ENCODE measurements at regions not wholly inside any gene's neighbourhood (a gene's known extent, or its start where the extent isn't known, plus 50 kb on each side); places are given as distances from the start of the nearest gene placed in this dataset.

GRCh38 chr10:107561136-107561650 lies 396.7 kb upstream of the SORCS1 start:
- BruUV-seq (replicated peaks) = no TSS peak
- Histone ChIP-seq H3K27ac (no peak overlapping the region), H2AFZ (no peak overlapping the region), H3K9me3 (ENCODE audit: insufficient read depth, low read depth) (no peaks in the 10 kb centered on the region), H3K4me3 (no peak overlapping the region), H4K20me1 (ENCODE audit: insufficient read depth) (no peaks in the 10 kb centered on the region), H3K4me1 (replicated peaks; ENCODE audit: insufficient read depth) (no peaks in the 10 kb centered on the region), H3K9me2 (ENCODE audit: insufficient read depth) (no peaks in the 10 kb centered on the region), H3K79me2 (ENCODE audit: low read depth) (no peaks in the 10 kb centered on the region), H3F3A (ENCODE audit: insufficient read depth, low read depth) (no peaks in the 10 kb centered on the region), H3K36me3 (ENCODE audit: low read depth) (no peaks in the 10 kb centered on the region), H3K27me3 (ENCODE audit: insufficient read depth, low read depth) (no peaks in the 10 kb centered on the region), H3K4me2 (no peak overlapping the region)
- TF ChIP-seq EZH2 (IDR thresholded peaks at IDR 0.05; ENCODE audit: low read depth) = no peak
- TF ChIP-seq, protein P1, sequence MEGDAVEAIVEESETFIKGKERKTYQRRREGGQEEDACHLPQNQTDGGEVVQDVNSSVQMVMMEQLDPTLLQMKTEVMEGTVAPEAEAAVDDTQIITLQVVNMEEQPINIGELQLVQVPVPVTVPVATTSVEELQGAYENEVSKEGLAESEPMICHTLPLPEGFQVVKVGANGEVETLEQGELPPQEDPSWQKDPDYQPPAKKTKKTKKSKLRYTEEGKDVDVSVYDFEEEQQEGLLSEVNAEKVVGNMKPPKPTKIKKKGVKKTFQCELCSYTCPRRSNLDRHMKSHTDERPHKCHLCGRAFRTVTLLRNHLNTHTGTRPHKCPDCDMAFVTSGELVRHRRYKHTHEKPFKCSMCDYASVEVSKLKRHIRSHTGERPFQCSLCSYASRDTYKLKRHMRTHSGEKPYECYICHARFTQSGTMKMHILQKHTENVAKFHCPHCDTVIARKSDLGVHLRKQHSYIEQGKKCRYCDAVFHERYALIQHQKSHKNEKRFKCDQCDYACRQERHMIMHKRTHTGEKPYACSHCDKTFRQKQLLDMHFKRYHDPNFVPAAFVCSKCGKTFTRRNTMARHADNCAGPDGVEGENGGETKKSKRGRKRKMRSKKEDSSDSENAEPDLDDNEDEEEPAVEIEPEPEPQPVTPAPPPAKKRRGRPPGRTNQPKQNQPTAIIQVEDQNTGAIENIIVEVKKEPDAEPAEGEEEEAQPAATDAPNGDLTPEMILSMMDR (conservative IDR thresholded peaks at IDR 0.05) = no peak
- intact Hi-C loops (cut with micrococcal nuclease; ENCODE audit: unreplicated experiment) = no loop called here
- no peak for DNase-seq
- ChIA-PET CTCF (no interaction called here), POLR2A (ENCODE audit: unreplicated experiment) (no interaction called here)

- no peak overlapping the region for H3K27ac ChIP-seq
- intact Hi-C loops (cut with micrococcal nuclease; ENCODE audit: unreplicated experiment) = no loop called here
- no peak for DNase-seq
- no peaks in the 10 kb centered on the region for H3K4me1 ChIP-seq (replicated peaks; ENCODE audit: insufficient read depth)
- no peaks in the 10 kb centered on the region for H3K36me3 ChIP-seq (ENCODE audit: low read depth)
- BruUV-seq (replicated peaks) = no TSS peak
- no peaks in the 10 kb centered on the region for H3K9me2 ChIP-seq (ENCODE audit: insufficient read depth)
- H3F3A ChIP-seq (ENCODE audit: insufficient read depth, low read depth) = no peaks in the 10 kb centered on the region
- no peak overlapping the region for H3K4me2 ChIP-seq
- no peaks in the 10 kb centered on the region for H4K20me1 ChIP-seq (ENCODE audit: insufficient read depth)
- TF ChIP-seq, protein P1 (conservative IDR thresholded peaks at IDR 0.05) = no peak
- TF ChIP-seq EZH2 (IDR thresholded peaks at IDR 0.05; ENCODE audit: low read depth) = no peak
- no peak overlapping the region for H3K4me3 ChIP-seq
- no peaks in the 10 kb centered on the region for H3K27me3 ChIP-seq (ENCODE audit: insufficient read depth, low read depth)
- POLR2A ChIA-PET (ENCODE audit: unreplicated experiment) = no interaction called here
- H3K9me3 ChIP-seq (ENCODE audit: insufficient read depth, low read depth) = no peaks in the 10 kb centered on the region
- H2AFZ ChIP-seq = no peak overlapping the region
- no peaks in the 10 kb centered on the region for H3K79me2 ChIP-seq (ENCODE audit: low read depth)
- CTCF ChIA-PET = no interaction called here
These were observed 393.4 kb upstream of the SORCS1 start for GRCh38 chr10:107557916-107558315.

DNA sequence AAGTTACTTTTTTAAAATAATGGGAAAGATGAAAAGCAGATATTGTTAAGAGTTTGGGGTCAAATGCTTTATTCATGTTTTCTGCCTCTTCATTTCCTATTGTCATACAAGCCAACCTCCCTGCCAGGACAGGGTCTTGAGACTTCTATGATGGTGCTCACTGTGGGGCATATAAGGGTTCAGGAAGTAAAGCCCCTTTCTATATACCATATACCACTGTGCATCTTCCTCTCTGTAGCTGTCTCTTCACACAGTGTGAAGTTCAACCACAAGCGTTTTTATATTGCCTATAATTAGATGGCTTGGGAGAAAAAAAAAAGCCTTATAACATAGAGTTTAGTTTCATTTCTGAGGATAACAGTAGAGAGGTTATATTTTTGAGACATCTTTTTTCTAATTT lies 389.8 kb upstream of the SORCS1 start:
- Histone ChIP-seq H3K27me3 (ENCODE audit: insufficient read depth, low read depth) (no peaks in the 10 kb centered on the region), H2AFZ (no peak overlapping the region), H3K9me3 (ENCODE audit: insufficient read depth, low read depth) (no peaks in the 10 kb centered on the region), H3K36me3 (ENCODE audit: low read depth) (no peaks in the 10 kb centered on the region), H4K20me1 (ENCODE audit: insufficient read depth) (no peaks in the 10 kb centered on the region), H3K4me2 (no peak overlapping the region), H3K27ac (no peak overlapping the region), H3K4me3 (no peak overlapping the region), H3F3A (ENCODE audit: insufficient read depth, low read depth) (no peaks in the 10 kb centered on the region), H3K79me2 (ENCODE audit: low read depth) (no peaks in the 10 kb centered on the region), H3K4me1 (replicated peaks; ENCODE audit: insufficient read depth) (no peaks in the 10 kb centered on the region), H3K9me2 (ENCODE audit: insufficient read depth) (no peaks in the 10 kb centered on the region)
- intact Hi-C loops (cut with micrococcal nuclease; ENCODE audit: unreplicated experiment) = no loop called here
- ChIA-PET POLR2A (ENCODE audit: unreplicated experiment) (no interaction called here), CTCF (no interaction called here)
- no peak for TF ChIP-seq EZH2 (IDR thresholded peaks at IDR 0.05; ENCODE audit: low read depth)
- TF ChIP-seq, protein P1 (conservative IDR thresholded peaks at IDR 0.05) = no peak
- BruUV-seq (replicated peaks) = no TSS peak
- no peak for DNase-seq

All from PC-9 (cell line).